MM.1S (cell line): ENCODE measurements at regions not wholly inside any gene's neighbourhood (a gene's known extent, or its start where the extent isn't known, plus 50 kb on each side); places are given as distances from the start of the nearest gene placed in this dataset.

ENCODE experiments used
- EZH2 ChIP-seq: fragments of 300-600 bp; sonication (generic); optimal IDR thresholded peaks from 2 replicates; pipeline ENCODE3; 2017; ENCODE audit warnings: low read depth, mild to moderate bottlenecking, antibody characterized with exemption, low read length, mixed read lengths
- EZH2phosphoT487 ChIP-seq: fragments of 300-600 bp; sonication (generic); IDR thresholded peaks from 2 replicates; pipeline ENCODE4 v1.6.1; 2018; ENCODE audit warnings: antibody characterized with exemption, low read length
- TF ChIP-seq, protein P1 (sequence below): fragments of 300-600 bp; sonication (generic); IDR thresholded peaks from 2 replicates; pipeline ENCODE4 v1.5.1; 2016; ENCODE audit warnings: antibody characterized with exemption, low read length, mixed read lengths

DNA sequence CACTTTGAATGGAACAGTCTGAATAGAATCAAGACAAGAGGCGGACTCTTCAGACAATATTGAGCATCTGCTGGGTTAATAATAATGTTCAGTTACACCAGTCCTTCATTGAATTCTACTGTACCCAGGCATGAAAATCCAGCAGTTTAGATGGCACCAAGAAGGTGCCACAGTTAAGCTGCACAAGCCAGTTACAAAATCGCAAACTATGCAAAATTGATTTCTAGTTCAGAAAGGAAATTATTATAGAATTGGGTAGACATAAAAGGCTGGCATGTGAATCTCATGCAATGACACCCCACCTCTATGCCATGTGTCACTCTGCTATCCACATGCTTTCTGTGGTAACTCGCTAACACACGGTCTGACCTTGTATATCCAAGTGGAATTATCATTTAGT is 105.8 kb upstream of the VCX3A start:
- TF ChIP-seq, protein P1, sequence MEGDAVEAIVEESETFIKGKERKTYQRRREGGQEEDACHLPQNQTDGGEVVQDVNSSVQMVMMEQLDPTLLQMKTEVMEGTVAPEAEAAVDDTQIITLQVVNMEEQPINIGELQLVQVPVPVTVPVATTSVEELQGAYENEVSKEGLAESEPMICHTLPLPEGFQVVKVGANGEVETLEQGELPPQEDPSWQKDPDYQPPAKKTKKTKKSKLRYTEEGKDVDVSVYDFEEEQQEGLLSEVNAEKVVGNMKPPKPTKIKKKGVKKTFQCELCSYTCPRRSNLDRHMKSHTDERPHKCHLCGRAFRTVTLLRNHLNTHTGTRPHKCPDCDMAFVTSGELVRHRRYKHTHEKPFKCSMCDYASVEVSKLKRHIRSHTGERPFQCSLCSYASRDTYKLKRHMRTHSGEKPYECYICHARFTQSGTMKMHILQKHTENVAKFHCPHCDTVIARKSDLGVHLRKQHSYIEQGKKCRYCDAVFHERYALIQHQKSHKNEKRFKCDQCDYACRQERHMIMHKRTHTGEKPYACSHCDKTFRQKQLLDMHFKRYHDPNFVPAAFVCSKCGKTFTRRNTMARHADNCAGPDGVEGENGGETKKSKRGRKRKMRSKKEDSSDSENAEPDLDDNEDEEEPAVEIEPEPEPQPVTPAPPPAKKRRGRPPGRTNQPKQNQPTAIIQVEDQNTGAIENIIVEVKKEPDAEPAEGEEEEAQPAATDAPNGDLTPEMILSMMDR, result no peak
- TF ChIP-seq EZH2 (no peak), EZH2phosphoT487 (no peak)
